GM18499 (cell line): ENCODE measurements at regions not wholly inside any gene's neighbourhood (a gene's known extent, or its start where the extent isn't known, plus 50 kb on each side); places are given as distances from the start of the nearest gene placed in this dataset.
"Not testable (repeated sequence)": the region's sequence is repeated elsewhere in the genome, so short reads cannot be mapped to it uniquely, and the experiment has no call there.

ENCODE experiments used
- ATAC-seq: cut with Tn5 transposase; IDR thresholded peaks from one replicate; pipeline ENCODE4 v1.9.1; 2021; ENCODE audit warnings: moderate number of reproducible peaks; ENCODE audit not compliant: insufficient read depth, unreplicated experiment

DNA sequence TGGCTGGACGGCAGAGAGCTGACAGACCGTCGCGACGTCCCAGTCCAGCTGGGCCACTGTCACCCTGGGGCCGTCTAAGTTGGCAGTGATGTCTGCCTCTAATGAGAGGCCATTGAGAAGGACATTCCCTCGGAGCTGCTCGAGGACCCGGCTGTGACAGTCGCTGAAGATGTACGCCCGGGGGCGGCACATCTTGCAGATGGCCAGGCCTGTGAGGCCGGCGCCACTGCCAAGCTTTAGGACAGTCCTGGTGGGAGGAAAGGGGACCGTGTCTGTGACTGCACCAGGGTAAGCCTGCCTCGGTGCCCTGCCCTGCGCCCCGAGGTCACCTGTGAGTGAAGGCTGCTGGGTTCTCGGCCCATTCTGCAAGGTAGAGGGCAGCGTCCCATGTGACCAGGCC is 181.6 kb downstream of the ADRA2C start:
- not testable (repeated sequence) for ATAC-seq

DNA sequence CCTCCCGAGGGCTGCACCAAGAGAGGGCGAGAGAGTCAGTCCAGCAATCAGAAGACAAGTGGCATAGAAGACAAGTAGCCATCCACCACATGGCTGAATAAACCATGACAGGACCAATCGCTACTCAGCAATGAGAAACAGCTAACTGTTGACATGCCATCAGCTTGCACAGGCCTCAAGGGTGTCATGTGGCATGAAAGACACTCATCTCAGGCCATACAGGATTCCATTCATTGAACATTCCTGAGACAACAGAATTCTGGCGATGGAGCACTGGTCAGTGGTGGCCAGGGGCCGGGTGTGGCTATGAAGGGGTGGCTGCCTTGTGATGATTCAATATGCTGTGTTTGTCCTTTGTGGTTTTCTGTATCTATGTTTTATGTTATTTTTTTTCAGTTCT is 182.0 kb downstream of the ADRA2C start:
- ATAC-seq = not testable (repeated sequence)

DNA sequence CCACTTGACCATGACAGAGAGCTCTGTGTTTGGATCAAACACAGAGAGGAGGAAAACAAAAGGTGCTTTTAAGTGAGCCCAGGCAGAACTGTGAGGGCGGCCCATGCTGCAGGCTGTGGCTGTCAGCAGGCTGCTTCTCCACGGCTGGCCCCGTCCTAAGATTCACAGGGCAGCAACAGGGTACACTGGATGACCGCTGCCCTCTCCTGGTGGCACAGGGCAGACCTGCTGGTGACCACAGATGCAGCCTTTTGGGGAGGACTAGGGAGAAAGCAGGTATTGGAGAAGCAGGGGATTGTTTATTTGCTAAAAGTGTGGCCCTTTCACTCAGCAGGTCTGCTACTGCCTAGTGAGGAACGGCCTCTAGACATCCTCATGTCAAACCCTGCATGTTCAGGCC is 183.7 kb downstream of the ADRA2C start:
- not testable (repeated sequence) for ATAC-seq

DNA sequence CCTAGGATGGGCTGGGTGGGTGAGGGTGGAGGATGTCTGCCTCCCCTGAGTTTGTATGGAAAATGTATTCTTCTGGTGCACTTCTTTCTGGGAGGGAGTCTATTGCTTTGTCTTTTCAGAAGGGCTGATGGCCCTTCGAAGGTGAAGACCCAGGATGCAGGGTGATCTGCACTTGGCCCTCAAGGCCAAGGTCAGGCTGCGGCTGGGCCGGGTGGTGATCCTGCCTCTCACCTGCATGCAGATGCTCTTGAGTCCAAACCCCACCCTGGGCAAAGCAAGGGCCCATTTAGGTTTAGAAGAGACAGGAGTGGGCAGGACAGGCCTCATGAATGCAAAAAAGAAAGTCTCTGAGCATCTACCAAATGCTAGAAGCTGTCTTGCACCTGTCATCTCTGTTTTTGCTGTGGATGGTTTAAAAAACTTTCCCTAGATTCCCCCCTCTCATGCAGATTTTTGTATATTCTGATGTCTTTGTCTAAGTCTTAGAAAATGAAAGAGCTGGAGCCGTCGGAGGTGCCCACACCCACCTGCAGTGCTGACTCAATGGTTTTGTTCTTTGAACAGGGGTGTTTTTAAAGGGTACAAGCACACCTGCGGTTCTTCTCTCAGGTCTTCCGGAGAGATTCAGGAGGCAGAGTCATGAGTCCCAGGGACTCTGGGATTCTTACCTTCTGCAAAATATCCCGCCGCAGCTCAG is 186.4 kb downstream of the ADRA2C start:
- not testable (repeated sequence) for ATAC-seq

DNA sequence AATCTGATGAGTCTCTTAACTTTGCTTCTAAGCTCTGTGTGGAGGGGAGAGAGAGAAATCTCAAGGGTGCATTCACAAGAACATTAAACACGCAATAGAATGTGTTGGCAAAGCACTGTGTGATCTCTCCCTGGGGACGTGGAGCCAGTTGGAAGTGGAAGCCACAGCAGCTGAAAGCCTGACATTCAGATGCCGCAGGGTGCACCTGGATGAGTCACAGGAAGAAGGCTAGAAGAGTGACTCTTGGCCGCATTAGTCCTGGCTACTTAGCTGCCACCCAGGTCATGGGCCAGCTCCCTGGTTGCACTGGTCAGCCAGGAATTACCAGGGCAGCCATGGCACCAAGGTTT is 186.9 kb downstream of the ADRA2C start:
- ATAC-seq = not testable (repeated sequence)

DNA sequence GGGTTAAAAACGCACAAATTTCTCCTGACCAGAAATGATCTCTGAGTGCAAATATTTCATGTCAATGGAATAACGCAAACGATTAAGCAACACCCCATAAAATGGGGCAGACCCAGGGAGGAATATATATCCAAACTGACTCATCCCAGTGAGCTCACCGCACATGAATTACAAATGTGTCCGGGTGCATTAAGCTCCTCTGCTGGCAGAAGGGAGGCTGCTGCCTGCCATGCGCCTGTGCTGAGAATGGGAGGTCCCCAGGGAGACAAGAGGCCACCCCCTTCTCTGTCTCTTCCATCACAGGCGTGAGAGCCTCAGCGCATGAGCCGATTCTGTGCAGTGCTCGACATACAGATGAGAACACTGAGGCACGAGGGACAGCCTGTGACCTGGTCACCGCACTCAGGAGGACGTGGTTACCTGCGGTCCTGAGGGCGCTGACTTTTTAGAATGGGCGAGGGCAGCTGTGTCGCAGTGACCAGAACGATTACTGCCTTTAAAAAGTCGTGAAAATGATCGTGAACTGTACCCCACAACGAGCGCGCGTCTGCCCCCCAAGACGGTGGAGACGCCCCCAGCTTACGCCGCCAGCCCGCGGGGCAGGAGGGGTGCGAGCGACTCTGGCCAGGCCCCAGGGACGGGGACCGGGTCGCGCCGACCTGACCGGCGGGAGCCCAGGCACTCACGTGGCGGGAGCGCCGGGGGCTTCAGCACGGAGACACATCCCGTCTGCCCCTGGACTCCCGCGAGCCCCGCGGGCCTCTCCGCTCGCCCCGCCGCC is 188.5 kb downstream of the ADRA2C start:
- not testable (repeated sequence) for ATAC-seq

DNA sequence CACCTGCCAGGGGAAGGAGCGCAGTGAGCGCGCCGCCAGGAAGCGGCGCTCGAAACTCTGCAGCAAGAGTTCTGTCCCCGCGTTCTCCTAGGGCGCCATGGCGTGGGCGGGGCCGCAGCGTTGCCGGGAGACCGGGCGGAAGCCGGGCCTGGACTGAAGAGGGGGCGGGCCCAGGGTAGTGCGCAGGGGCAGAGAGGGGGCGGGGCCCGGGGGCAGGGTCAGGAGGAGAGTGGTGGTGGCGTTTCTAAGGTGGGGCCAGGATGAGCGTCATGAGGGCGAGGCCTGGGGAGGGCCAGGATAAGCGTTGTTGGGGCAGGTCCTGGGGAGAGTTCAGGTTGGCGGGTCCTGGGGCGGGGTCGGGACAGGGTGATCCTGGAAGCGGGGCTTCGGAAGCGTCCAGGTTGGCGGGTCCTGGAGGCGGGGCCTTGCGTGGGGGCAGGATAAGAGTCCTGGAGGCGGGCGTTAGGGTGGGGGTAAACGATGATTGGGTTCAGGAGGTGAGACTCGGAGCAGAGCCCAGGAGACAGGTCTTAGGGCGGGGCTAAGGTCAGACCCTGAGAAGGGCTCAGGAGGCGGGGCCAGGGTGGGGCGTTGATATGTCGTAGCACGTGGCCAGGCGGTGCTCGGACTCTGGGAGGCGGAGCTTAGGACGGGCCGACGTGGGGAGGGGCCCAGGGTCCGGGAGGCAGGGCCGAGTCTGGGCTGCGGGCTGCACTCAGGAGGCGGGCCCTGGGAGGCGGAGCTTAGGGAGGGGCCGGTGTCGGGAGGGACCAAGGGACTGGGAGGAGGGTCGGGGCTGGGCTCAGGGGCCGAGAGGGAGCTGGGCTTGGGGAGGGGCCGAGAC is 189.4 kb downstream of the ADRA2C start:
- ATAC-seq = peak; percentile 79

DNA sequence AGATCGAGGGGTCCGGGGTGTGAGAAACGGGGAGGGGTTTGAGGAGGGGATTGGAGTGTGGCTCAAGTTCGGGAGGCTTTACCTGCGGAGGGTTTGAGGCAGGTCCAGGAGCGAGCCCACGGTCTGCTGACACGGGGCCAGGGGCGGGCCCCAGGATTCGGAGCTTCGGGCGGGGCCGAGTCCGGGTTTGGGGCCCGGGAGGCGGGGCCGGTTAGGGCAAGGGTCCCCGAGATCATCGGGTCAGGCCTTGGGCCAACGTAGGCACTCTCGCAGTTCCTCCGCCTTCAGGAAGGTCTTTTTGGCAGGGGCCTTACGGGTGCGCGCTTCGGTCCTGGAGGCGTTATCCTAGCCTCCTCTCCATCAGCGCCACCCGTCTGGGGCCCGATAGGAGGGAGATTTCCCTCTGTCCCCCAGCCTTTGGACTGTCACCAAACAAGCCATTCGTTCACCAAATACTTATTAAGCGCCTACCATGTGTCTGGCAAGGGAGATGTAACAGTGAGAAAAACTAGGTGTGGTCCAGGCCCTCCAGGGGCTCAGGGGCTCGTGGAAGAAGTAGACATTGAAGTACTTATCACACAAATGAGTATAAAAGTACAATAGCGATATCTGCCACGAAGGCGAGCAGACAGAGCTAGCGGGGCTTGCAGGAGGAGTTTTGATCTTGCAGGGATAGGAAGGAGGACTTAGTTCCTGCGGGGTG is 190.1 kb downstream of the ADRA2C start:
- ATAC-seq = not testable (repeated sequence)

DNA sequence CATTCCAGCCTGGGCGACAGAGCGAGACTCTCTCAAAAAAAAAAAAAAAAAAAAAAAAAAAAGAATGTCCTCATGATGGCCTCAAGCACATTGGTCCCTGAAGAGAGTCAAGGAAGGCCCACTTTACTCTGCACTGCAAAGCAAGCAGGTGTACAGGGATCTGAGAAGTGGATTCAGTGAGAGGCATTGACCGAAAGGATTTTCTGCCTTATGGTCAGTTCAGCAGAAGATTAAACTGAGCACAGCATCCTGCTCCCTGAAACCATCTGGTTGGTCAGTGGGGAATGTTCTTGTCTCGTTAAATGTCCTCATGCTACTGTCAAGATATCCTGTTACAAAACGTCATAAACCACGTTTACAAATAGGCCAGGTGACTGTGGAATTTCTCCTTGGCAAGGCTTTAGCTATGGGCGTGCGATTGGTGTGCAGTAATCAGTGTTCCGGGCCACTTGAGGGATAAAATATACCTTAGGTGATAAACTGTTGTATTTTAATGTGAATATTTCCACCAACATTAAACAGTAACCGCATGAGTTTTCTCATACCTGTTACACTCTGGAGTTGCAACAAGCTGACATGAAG is 195.0 kb downstream of the ADRA2C start:
- not testable (repeated sequence) for ATAC-seq

DNA sequence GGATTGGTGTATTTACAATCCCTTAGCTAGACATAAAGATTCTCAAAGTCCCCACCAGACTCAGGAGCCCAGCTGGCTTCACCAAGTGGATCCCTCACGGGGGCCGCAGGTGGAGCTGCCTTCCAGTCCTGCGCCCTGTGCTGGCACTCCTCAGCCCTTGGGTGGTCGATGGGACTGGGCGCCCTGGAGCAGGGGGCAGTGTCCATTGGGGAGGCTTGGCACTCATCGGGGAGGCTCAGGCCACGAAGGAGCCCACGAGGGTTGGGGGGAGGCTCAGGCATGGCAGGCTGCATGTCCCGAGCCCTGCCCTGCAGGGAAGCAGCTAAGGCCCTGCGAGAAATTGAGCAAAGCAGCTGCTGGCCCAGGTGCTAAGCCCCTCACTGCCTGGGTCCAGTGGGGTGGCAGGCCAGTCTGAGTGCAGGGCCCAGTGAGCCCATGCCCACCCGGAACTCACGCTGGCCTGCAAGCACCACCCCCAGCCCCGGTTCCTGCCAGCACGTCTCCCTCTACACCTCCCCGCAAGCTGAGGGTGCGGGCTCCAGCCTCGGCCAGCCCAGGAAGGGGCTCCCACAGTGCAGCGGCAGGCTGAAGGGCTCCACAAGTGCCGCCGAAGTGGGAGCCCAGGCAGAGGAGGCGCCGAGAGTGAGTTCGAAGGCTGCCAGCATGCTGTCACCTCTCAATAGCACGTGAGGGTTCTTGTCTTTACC is 198.5 kb downstream of the ADRA2C start:
- not testable (repeated sequence) for ATAC-seq

DNA sequence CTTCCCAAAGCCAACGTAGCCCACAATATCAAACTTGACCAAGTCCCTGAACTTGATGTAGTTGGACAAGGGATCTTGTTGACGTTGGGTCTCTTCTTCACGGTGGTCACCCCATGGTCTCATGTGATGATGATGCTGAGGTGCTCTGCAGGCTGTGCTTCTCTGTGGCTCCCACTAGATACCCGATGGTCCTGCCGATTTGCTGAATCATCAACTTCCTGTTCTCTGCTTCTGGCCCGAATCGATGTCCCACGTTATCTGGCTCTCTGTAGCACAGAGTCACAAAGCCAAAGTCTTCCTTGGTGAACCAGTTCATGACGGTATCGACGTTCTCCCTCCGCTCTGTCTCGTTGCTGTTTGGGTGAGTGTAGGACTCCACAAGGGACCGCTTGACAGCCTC is 201.0 kb downstream of the ADRA2C start:
- not testable (repeated sequence) for ATAC-seq

DNA sequence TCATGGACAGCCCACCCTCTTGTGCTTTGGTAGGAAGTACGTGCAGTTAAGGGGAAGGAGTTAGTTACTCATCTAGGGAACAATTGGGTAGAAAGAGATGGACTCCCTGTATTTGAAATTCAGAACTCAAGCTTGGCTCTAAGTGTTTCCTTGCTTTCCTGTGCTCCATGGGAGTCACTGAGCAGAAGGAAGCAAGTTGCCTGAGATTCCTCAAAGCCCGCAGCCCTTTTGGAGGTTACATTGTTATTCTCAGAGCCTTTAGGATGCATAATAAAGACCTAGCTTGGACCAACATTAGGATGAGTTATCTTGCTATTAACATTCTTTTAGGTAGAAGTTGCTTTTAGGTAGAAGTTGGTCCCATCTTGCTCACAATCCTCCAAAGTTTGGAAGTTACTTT is 206.4 kb downstream of the ADRA2C start:
- ATAC-seq = not testable (repeated sequence)

DNA sequence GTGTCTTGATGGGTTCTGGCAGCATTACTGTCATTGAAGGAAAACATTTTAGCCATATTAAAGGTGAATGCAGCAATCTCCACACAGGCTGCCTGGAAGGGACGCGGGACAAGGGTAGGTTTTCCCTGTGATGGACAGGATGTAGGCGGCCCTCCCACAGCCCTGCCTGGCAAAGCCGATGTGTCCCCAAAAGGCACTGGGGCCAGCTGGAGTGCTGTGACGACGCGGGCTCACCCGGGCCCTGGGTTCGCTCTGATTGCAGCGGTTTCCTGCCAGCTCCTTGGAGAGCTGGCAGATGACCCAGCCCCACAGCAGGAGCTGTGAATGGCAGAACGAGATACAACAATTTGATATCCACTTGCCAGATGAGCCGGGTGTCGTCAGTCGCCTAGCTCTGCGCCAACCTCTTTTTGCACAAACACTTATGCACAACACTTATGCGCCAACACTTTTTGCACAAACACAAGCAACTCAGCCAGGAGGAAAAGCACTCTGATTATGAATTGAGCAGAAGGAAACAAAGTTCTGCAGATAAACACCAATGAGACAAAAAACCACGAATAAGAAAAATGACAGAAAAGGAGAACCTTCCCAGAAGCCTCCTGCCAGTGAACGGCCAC is 207.5 kb downstream of the ADRA2C start:
- ATAC-seq = not testable (repeated sequence)

DNA sequence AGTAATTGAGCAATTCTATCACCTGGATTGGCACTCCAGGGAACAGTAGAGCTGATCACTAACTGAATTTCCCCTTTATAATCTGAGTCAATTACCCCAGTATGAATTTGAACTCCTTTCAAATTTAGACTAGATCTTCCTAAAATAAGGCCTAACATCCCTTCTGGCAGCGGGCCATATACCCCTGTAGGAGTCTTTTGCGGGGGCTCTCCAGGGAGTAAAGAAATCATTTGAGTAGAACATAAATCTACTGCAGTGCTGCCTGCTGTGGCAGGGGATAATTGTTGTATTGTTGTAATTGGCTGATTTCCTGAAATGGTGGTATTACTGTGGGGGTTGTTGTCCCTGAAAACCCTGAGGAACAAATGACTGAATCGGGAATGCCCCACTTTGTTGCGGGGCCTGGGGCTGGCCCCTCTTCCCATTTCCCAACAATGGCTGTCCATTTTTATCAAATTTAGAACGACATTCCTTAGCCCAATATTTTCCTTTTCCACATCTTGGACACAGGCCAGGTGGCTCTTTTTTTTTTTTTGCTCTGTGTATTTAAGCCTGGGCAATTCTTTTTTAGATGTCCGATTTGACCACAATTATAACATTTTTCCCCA is 217.4 kb downstream of the ADRA2C start:
- ATAC-seq = not testable (repeated sequence)

DNA sequence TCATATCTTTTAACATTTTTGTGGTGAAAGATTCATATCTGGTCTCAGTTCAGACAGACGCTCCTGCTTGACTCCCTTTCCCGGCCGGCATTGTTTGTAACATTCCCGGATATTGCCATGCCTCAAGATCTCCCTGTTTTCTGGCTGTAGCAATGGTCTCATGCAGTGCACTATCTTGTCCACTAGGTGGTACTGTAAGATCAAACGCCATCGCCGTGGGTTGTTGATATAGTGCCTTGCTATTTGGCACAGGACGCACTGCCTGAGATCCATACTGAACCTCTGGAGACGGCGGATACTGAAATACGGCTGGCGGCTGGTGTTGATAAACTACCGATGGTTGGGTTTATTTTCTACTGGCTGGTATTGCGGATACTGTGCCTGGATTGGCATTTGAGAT is 218.6 kb downstream of the ADRA2C start:
- not testable (repeated sequence) for ATAC-seq

DNA sequence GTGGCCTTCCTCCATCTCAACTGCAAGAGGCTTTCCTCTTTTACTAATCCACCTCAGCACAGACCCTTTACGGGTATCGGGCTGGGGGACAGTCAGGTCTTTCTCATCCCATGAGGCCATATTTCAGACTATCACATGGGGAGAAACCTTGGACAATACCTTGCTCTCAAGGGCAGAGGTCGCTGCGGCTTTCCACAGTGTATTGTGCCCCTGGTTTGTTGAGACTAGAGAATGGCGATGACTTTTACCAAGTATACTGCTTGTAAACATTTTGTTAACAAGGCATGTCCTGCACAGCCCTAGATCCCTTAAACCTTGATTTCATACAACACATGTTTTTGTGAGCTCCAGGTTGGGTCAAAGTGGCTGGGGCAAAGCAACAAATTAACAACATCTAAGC is 220.2 kb downstream of the ADRA2C start:
- ATAC-seq = not testable (repeated sequence)

DNA sequence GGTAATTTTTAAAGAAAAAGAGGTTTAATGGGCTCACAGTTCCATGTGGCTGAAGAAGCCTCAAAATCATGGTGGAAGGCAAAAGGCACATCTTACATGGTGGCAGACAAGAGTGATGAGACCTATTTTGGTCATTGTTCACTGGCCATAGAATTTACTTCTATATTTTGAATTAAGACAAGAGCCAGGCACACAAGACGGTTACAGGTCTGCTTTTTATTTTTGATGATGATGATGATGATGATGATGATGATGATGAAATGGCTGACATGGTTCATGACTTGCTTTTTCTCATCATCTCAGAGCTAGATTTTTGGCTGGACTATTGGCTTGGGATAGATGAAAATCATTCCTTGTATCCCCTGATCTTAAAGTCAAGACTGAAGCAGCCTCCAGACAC is 229.3 kb downstream of the OTOP1 start:
- not testable (repeated sequence) for ATAC-seq

DNA sequence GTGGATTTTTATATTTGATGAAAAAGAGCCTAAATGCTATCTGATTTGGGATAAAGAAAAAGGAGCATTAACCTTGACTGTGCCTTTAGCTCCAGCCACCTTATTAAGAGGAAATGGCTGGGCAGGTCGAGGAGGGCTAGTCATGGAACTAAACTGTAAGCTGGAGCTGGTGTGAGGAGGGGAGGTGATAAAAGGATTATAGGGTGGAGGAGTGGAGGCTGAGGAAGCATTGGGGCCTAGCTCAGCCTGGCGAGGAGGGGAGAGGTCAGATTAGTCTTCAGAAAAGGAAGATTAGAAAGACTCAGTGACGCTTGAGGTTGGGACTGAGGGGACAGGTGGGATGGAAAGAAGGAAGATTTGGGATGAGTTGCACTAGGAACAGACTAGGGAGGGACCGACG is 222.7 kb downstream of the OTOP1 start:
- not testable (repeated sequence) for ATAC-seq
